Stimulated activated CD8-positive, alpha-beta memory T cell treated with anti-CD3 and anti-CD28 coated beads, Interleukin-12 subunit alpha, Interleukin-12 subunit beta, amount 100 ng/mL, for 4 hours (primary cell): ENCODE measurements at regions not wholly inside any gene's neighbourhood (a gene's known extent, or its start where the extent isn't known, plus 50 kb on each side); places are given as distances from the start of the nearest gene placed in this dataset.

Source experiments
- DNase-seq: peaks from one replicate; pipeline ENCODE4 v3.0.0-alpha.2; 2020; ENCODE audit warnings: low read depth

DNA sequence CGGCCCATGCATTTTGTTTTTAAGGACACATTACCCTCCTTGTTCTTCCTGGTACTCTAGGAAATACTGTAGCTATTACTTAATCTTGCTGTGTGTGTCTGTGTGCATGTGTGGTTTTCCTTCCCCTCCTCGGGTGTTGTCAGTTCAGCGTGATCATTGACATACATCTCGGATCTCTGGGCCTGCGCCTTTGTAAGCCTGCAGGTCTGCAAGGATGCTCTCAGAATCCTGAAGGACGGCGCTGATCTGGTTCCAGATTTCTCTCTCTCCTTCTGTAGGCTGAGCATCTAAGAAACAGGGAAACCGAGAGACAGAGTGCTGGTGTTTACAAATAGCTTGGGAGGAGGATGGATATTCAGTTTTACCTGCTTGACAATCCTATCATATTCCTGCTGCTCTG is 100.2 kb downstream of the CYRIA start:
- no peak for DNase-seq

DNA sequence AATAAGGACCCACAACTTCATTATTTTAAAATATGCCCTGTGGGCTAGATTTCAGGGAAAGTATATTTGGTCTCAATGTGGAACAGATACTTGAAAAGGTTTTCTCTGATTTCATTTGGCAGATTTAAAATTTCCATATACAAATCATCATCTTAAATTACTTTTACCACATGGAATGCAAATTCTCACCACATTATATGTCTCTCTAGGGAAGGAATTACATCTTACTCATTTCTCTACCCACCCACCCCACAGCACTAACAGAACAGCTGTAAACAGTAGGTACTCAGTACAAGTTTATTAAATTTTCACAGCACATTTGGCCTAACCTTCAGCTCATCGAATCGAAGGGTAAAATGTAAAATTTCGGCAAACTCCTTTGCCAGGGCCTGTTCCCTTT is 104.0 kb downstream of the CYRIA start:
- no peak for DNase-seq

GRCh38 chr2:16561251-16561650 is 104.4 kb downstream of the CYRIA start:
- no peak for DNase-seq

- DNase-seq = no peak
Measured at GRCh38 chr2:16559278-16560067, 106.2 kb downstream of the CYRIA start.

GRCh38 chr2:16554060-16554583 is 111.5 kb downstream of the CYRIA start:
- DNase-seq = no peak

DNA sequence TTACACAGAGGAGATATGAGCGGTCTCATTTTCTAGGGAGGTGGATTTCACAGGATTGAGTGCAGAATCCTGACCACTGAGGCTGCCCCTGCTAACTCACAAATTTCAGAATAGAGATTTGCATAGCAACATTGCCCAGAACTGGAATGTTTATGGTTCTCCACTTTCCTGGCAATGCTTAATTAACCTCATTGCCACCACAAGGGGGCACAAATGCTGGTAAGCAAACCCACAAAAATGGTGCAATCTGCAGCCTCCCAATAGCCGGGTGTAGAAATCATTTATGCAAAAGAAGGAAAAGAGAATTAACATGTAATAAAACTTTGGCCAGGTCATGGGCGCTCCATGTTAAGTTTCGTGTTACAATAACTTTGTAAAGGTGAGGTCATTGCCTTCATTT is 112.4 kb downstream of the CYRIA start:
- DNase-seq = no peak

DNA sequence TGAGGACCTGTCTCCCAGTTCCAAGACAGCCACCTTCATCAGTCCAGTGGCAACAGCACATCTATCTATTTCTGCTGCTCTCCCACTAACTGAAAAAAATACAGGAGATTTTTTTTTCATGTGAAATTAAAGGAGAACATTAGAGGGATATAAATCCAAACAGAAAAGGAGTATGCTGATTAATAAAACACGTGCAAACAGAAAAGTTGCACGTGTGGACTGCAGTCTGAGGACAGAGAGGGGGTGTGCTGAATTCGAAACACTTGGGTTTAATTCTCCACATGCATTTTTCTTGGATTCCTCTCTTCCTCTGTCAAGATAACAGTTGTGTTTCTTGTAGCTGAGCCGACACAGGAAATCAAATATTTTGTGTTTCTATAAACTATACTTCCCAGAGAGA is 113.4 kb downstream of the CYRIA start:
- no peak for DNase-seq

DNA sequence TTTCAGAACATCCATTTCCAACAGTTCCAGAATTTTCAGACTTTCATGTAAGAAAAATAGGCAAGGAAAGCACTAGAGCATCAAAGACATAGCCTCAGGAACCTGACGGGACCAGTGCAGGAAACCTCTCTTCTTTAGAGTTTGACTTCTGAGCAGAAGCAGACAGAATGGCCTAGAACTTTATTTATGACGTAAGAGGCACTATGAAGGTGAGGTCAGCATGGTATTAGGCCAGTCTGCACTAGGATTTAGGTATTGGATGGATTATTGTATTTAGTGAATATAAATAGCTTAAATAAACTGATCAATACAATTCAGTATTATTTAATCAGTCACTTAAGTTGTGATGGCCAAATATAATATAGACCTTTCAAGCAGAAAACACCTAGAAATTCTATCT is 117.6 kb downstream of the CYRIA start:
- DNase-seq = no peak

DNA sequence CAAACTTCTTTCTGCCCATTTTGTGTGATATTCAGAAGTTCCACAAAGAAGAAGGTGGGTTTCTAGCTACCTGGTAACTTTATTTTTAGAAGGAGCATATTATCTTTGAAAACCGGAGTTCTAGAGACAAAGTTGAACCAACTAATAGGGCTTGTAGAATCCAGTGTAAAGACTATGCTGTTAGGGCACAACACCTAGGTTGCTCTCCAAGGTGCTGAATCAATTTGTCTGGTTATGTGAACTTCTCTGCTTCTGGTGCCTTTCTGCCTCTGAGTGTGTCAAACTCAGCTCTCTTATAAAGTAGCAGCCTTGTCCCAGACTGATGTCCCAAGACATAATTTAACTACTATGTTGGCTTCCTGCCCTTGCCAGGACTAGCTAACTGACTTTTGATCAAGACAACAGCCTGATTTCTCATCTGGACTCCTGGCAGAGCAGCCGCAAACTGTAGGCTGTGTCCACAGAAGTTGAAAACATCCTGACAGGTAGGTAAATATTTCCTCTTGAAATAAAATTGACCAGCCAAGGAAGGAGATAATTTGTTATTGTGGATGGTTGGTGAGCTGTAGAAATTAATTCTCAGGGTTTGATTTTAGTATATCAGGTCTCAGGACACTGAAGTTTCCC is 119.4 kb downstream of the CYRIA start:
- no peak for DNase-seq

DNA sequence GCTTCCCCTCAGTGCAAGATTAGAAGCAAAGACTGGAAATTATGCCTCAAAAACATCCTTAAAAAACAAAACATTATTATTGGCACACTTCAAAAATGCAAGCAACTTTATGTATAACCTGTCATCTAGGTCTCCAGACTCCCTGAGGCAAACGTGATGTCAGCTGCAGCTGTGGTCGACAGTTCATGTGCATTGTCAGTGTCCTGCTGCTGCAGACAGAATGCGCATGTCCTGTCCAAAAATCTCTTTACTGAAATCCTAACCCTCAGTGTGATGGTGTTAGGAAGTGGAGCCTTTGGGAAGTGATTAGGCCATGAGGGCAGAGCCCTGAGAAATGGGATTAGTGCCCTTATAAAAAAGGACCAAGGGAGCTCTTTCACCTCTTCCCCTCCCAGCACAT is 126.9 kb downstream of the CYRIA start:
- DNase-seq = no peak

GRCh38 chr2:16537347-16537746 is 128.3 kb downstream of the CYRIA start:
- DNase-seq = no peak

GRCh38 chr2:16526193-16526592 is 139.4 kb downstream of the CYRIA start:
- DNase-seq = no peak

- DNase-seq = no peak
Measured at GRCh38 chr2:16525265-16525887, 140.3 kb downstream of the CYRIA start.

GRCh38 chr2:16523711-16524110 is 141.9 kb downstream of the CYRIA start:
- DNase-seq = no peak

DNA sequence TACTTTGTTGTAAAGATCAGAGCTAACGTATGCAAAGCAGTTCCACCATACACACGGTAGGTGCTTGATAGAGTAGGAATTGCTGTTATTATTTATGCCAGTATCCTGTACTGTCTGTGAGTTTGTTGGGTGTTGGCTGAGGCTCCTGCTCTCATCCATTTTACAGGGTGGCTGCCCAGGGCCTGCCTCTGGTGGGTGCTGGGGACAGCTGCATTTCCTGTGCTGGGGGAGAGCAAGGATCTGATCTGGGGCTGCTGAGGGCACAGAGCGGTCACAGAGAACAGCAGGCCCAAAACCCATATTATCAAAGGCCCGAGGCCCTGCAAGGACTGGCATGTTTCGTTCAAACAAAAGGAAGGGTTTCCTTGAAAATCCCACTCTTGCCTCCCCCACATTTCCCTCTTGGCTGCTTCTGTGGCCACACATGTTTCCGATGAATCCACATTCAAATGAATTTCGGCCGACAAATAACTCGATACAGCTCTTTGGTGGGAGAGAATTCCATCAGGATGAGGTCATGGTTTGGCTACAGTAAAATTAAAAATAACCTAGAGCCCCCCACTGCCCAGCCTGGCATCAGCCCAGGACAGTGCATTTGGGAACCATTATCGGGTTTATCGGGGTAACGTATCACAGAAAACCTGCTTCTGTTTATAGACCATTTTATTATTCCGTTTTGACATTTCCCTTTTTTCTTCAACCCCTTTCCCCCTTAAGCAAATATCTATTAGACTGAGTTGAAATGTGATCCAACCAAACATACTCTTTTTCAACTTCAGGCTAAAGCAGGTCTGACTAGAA is 143.4 kb downstream of the CYRIA start:
- DNase-seq = no peak

DNA sequence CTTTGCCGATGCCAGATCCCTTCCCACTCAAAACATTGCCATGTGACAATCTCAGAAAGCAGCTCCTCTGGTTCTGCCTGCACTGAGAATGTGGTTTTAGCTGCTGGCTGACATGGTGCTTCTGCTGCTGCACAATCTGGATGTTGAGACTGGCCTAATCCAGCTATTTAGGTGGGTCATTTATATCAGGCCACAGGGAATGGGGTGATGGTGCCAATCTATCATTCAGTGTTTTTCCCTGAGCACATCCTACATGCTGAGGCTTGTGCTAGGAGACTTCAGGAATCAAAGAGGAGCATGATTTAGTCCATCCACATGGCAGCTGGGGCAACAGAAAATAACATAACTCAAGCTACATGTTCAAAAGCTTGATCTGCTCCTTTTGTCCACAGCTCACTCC is 144.7 kb downstream of the CYRIA start:
- DNase-seq = no peak

DNA sequence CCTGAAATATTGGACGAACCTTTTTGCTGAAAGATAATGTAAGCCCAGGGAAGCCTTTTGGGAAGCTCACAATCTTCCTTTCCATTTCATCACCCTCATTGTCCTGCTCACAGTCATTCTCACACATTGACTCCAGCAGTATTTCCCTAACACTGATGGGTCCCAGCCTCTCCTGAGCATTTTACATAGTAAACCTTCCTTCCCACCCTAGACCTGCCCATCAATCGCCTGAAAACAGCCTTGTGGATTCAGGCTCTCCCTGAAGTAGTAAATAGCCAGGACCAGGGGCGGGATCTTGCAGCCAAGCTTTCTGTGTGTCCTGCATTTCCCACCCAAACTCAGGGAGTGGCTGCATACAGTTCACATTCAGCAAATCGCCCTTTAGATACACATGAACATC is 149.9 kb downstream of the CYRIA start:
- DNase-seq = no peak

DNA sequence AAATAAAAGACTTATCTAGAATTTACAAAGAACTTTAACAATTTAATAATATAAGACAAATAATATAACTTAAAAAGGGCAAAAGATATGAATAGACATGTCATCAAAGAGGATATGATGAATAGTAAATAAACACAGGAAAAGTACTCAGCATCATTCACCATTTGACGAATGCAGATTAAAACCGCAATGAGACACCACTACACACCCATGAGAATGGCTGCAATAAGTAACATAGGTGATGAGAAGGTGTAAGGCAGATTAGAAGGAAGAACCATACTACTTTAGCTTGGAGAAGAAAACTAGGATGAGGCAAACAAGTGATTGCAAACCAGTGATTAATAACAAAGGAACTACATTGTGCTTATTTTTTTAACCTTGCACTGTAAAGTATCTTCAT is 152.0 kb downstream of the CYRIA start:
- no peak for DNase-seq

DNA sequence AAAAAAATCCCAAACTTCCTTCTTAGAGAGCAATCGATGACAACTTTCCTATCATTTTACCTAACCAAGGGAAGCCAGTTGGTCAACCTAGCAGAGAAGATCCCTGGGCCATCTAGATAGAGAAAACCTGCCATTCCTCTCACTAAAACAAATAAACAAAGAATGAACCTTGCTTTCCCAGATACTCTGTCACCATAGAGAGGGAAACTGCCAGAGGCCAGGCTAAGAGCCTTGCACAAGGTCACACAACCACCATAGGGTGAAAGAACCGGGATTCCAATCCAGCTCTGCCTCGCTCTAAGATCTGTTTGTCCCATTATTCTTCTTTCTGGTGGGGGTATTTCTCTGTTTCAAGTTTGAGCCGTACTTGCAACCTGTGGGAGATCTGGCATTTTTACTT is 154.6 kb downstream of the CYRIA start:
- DNase-seq = no peak

GRCh38 chr2:16509042-16509441 is 156.6 kb downstream of the CYRIA start:
- DNase-seq = no peak

DNA sequence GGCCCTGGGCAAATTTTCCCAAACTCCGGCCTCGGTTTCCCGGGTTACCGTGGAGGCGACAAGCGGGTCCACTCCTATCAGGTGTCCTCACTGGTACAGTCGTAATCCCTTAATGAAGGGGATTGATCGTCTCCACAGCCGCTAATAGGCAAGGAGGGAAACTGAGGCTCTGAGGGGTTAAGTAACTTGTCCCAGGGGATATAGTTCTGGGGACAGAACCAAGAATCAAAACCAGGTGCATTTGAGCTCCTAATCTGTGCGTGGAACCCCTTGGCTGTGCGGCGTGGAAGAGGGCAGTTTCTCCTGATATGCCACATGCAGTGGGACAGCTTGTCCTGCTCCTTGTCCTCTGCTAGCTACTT is 157.2 kb downstream of the CYRIA start:
- no peak for DNase-seq

DNA sequence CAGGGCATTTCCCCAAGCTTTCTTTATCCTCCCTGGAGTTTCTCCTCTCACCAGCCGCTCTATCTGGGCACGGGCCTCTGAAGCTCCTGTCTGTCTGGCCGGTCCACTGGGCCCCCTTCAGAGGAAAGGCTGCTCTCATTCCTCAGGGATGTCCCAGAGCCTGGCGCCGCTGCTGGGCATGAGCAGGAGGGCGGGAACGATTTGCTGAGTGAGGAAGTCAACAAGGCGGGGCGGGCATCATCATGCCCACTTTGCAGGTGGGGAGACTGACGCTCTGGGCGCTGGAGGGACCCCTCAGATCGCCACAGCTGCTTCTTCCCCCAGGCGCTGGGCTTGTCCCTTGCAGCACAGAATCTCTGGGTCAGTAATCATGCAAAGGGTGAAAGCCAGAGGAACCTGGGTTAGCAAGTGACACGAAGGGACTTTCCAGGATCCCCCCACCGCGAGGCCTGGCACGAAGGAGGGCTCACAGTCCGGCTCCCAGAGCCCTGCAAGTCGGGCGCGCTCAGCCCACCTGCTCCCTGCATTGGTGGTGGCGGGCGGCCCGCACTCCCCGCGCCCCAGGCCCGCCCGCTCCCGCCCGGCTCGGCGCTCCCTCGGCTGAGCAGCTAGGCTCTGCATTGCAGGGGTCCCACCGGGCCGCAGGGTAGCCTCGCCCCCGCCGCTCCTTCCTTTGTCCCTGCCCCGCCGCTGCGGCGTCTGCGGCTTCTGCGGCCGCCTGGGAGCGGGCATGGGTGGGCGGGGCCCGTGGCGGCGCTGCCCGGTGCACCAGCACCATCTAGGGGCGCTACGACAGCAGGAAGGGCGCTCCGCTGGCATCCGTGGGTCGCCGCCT is 157.8 kb downstream of the CYRIA start:
- DNase-seq = no peak
